ENCODE measurements at regions not wholly inside any gene's neighbourhood (a gene's known extent, or its start where the extent isn't known, plus 50 kb on each side); places are given as distances from the start of the nearest gene placed in this dataset.

GRCh38 chr12:17992002-17992656, 97.9 kb downstream of the RERGL start:
- TF ChIP-seq CTCF (IDR thresholded peaks at IDR 0.05; ENCODE audit: insufficient read depth, low read length, poor library complexity, severe bottlenecking): peak; percentile 77
- no peak for TF ChIP-seq EZH2phosphoT487 (conservative IDR thresholded peaks at IDR 0.05; ENCODE audit: low read length)

All from SU-DHL-6 (cell line).